HG02981 (cell line): ENCODE measurements at regions not wholly inside any gene's neighbourhood (a gene's known extent, or its start where the extent isn't known, plus 50 kb on each side); places are given as distances from the start of the nearest gene placed in this dataset.
"Not testable (repeated sequence)": the region's sequence is repeated elsewhere in the genome, so short reads cannot be mapped to it uniquely, and the experiment has no call there.

Experiments
- ATAC-seq: cut with Tn5 transposase; IDR thresholded peaks from one replicate; pipeline ENCODE4 v1.9.1; 2021; ENCODE audit warnings: mild to moderate bottlenecking, moderate library complexity; ENCODE audit not compliant: unreplicated experiment

DNA sequence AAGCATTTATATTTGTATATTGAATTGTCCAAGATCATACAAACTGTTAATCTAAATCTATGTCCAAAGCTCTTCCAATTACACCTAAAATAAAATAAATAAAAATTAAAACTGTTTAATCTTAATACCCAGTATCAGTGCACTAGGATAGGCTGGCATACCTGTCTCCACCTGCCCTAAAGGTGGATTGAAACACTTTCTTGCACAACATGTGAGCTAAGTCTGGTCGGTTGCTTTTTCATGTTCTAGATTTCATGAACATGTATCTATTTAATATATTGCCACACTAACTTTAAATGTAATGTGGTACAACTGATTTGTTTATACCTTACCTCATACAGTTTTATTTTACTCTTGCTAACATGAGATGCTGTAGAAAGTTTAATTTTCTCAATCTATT, 193.0 kb downstream of the VGLL3 start:
- ATAC-seq: no peak

DNA sequence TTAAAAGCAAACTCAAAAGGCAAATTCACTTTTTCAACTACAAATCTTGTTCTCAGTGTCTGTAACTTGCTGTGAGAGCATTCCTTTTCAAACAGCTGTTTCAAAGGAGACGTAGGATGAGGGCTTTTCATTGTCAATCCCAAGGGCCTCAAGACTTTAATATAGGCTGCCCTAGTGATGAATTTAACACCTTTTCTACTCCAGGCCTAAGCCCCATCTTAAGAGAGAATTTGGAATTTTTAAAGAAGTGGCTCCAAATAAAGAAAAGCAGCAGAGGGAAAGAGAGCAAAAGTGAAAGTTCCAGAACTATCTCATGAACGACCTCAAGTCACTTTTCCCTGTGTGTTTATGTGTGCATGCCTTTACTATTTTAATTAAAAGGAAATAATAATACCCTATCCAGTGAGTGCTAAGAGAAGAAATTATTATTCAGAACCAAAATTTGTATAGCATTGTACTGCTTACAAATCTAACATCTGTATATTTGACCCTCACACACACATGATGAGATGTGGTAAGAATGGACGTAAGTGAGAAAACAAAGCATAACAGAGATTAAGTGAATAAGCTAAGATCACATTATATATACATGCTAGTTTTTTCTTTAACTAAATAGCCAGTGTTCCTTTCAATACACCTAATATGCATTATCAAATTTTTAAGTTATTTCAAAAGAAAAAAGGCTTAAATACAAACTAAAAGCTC, 196.4 kb downstream of the VGLL3 start:
- ATAC-seq: no peak

DNA sequence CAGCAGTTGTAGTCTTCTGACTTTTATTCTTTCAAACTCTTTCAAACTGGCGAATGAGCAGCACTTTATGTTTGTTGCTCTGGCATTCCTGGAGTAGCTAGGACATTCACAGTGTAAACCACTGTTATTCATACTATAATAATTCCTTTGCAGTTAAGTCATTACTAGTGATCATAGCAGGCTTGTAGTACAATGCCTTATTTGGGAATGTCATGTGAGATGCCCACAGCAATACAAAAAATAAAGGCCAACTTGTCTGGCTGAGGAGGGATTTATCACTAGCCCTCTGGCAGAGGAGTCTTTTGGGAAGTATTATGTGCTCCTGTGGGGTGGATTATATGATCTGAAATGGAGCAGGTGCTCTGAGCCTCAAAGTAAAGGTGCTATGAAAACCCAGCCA, 197.2 kb downstream of the VGLL3 start:
- ATAC-seq: no peak

DNA sequence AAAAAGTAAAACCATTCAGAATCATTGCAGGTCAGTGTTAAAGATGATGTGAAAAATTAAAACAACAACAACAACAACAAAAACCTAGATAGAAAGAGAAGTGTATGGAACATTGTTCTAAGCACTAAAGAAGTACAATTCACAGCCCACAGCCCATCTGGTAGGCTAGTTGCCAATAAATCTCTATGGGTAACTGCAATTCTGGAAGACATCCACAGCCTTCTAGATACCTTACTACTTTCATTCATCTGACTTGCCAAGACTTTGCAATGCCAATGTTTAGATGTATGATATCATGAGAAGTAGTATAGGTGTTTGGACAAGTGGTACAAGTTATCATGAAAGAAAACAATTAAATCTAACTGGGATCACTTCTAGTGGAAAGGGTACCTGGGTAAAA, 198.6 kb downstream of the VGLL3 start:
- ATAC-seq: no peak

DNA sequence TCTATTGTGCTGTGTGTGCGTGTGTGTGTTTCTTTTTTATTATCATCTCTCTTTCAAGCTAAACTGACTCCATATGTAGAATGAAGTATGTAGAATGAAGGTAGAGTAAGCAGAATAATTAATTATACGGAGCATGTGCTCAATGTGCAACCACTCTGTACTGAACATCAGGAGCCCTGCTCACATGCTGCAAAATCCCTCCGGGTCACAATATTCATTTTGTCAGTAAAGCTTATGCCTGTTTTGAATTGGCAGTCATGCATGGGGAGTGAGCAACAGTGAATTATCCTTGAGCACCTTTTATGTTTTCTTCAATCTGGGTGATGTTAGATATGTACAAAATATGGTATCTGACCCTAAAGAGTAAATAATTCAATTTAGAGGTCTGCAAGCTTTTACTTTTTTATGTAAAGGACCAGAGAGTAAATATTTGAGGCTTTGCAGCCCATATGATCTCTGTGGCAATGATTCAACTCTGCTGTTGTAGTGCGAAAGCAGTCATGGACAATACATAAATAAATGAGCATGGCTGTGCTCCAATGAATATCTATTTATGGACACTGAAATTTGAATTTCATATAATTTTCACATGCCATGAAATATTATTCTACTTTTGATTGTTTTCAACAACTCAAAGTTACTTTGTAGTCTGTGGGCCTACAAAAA, 199.9 kb downstream of the VGLL3 start:
- ATAC-seq: no peak

DNA sequence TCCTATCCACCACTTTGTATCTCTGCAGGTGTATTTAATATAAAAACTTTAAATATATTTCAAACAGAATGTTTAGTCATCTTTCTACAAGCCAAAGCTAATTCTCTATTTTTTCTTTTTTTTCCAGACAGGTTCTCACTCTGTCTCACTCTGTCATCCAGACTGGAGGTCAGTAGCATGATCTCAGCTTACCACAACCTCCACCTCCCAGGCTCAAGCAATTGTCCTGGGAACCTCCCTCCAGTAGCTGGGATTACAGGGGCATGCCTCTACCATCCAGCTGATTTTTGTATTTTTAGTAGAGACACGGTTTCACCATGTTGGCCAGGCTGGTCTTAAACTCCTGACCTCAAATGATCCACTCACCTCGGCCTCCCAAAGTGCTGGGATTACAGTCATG, 202.6 kb downstream of the VGLL3 start:
- ATAC-seq: no peak

DNA sequence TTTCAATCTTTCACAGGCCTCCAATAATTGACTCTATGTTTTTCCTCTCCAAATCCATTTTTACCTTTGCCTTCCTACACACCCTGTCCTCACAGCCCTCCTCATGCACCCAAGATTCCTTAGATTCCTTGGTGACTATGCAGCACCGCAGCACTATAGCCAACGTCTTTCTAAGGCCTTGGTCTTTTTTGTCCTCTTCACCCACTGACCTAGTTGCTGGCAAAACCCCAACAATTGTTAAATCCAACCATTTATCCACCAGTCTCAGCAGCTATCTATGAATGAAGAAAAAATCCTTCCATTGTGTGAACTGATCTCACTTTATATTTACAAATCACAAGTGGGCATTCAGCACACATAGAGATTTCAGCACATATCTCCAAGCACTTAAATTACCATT, 203.9 kb downstream of the VGLL3 start:
- ATAC-seq: no peak

DNA sequence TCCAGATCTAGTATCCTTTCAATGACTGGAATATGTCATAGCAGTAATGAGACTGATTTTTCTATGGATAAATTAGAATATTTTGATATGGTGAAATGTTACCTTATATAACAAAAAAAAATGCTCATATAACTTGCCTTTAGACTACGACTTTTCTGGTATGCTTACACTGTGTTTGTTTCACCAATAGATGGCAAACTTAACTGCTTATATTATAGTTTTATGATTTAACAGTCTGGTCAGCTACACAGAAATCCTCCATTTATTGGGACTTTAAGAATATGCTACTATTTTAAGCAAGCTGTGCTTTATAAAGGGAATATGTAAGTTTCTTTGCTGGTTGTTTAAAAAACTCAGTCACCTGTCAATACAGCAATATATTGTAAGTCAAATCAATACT, 205.6 kb downstream of the VGLL3 start:
- no peak for ATAC-seq

DNA sequence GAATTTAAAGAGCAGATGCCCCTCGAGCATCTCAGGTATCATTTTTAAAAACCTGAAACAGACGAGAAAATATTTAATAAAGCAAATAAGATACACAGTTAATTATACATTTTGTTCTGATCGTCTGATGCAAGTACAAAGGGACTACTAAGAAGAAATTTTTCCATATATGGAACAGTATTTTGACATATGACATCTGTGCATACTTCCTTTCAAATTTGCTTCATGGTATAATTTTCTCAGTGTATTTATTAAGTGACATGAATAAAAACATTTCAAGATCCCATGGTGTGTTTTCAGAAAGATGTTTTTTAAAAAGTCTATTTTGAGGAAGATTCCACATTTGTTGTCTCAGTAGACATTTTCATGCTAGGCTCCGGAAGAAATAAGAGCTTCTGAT, 208.1 kb downstream of the VGLL3 start:
- no peak for ATAC-seq

DNA sequence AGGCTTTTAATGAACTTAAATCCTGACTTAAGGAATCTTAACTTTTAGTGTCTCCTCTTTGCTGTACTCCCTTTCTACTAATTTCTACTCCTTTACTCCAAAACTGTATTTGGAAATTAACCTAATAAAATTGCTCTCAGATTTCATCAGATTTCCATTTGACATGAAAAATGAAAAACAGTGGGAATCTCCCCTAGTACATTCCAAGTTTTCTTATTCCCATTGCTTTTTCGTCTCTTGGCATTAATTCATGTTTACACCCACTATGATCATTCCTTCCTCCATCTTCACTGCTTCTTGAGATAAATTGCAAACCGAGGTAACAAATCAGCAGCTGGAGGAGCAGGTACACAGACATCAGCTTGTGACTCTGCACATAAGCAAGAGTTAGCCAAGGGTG, 208.7 kb downstream of the VGLL3 start:
- no peak for ATAC-seq

DNA sequence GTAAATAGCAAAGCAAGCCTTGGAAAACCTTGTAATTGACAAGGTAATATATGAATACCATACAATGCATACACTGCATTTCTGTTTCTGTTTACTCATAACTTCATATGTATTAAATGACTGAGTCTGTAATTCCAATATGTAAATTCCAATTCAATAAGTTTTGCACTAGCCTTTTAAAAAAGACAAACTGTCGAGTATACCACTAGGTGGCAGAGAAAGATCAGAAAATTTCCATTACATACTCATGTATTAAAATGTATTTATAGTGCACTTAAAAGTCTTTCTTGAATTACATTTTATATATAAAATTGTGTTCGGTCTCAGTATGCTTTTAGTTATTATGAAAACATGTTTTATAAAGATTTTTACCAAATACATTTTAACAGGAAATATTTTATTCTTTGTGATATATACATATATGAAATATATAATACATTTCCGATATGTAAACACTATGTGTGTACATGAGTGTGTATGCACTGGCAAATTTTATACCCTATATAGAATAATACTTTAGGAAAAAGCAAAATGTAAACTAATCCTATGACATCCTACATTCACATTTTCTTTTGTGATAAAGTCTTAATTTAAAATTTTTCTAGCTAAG, 216.8 kb downstream of the VGLL3 start:
- no peak for ATAC-seq

DNA sequence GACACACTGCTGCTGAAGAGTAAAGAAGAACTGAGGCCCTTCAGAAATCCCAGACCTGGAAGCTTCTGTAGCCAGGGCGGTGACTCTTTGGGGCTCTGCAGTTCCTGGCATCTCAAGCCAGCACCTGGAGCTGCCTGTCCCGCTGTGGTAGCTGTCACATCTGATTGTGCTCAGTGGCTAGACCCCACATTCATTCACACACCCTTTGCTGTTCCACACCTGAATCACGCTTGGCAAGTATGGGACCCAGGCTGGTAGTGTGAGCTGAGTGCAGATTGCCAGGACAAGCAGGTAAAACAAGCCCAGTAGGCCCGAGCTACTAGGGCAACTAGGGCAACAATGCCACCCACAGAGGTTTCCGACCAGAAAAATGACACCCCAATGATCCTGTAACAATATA, 218.2 kb downstream of the VGLL3 start:
- ATAC-seq: no peak

DNA sequence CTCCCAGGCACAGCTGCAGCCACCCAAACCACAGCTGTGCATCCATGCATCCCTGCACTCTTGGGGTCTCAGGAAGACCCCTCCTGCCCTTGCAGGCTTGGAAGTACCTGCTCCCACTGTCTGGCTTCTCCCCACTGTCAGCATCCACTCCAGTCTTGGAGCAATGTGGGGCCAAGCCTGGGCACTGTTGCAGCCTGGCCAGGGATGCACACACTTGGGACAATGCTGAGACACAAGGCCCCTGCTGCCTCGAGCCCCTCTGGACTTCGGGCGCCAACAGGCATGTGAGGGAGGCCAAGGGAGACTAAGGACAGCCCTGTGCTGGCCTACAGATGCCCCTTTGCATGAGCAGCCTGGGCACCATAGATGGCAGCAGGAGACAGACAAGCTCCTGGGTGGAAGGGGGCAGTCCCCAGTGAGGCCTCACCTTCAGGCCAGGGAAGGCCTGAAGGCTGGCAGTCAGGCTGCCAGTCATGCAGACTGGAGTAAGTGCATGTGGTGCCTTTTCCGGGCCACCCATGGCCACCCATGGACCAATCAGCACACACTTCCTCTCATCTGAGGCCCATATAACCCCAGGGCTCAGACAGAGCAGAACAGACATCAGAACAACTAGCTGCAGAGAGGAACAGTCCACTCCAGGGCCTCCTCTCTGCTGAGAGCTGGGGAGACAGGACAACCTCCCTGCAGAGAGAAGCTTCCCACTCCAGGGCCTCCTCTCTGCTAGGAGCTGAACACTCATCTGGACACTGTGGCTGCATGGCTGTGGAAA, 219.0 kb downstream of the VGLL3 start:
- ATAC-seq: no peak

DNA sequence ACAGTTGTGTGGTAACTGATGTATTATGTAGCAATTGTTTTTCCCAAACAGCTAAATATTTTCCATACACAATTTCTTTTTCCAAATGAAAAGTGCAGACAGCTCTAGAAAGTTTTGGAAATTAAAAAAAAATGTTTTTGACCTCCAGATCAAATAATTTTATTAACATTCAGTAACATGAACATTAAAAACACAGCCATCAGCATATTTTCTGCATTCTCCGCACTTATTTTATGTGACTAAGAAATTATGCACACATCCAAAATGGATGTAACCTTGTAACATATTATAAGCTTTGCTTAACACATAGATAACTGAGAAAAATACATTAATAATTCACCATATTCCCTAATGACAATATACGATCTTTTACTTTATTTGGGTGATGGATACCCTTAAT, 224.6 kb downstream of the VGLL3 start:
- ATAC-seq: no peak

DNA sequence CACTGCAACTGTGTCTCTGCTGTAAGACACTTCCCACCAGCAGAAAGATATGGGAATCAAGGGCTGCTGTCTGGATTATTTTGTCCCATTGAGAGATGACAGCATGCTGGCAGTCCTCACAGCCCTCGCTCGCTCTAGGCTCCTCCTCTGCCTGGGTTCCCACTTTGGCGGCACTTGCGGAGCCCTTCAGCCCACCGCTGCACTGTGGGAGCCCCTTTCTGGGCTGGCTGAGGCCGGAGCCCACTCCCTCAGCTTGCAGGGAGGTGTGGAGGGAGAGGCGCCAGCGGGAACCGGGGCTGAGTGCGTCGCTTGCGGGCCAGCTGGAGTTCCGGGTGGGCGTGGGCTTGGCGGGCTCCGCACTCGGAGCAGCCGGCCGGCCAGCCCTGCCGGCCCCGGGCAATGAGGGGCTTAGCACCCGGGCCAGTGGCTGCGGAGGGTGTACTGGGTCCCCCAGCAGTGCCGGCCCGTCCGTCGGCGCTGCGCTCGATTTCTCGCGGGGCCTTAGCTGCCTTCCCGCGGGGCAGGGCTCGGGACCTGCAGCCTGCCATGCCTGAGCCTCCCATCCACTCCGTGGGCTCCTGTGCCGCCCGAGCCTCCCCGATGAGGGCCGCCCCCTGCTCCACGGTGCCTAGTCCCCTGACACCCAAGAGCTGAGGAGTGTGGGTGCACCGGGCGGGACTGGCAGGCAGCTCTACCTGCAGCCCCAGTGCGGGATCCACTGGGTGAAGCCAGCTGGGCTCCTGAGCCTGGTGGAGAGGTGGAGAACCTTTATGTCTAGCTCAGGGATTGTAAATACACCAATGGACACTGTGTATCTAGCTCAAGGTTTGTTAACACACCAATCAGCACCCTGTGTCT, 233.4 kb downstream of the VGLL3 start:
- not testable (repeated sequence) for ATAC-seq

DNA sequence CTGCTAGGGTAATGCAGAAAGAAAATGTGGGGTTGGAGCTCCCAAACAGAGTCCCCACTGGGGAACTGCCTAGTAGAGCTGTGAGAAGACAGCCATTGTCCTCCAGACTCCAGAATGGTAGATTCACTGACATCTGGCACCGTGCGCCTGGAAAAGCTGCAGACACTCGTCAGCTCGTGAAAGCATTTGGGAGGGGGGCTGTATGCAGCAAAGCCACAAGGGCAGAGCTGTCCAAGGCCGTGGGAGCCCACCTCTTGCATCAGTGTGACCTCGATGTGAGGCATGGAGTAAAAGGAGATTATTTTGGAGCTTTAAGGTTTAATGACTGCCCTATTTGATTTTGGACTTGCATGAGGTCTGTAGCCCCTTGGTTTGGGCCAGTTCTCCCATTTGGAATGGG, 242.9 kb downstream of the VGLL3 start:
- ATAC-seq: no peak

DNA sequence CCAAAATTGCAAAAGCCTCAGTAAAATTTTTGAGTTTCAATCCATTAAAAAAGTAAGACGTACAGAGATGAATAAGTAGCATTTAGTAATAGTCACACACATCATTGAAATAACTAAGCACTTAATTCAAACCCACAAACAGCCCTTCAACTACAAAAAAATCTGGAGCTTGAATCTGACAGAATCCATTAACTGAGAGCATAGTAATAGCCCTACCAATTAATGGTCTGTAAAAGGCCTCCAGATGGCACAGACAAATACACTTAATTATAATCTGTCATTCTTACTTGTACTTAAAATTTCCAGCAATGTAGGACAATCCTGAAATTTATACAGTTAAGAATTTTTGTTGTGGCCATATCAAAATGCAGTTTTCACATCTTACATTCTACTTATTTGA, 246.9 kb downstream of the VGLL3 start:
- no peak for ATAC-seq

DNA sequence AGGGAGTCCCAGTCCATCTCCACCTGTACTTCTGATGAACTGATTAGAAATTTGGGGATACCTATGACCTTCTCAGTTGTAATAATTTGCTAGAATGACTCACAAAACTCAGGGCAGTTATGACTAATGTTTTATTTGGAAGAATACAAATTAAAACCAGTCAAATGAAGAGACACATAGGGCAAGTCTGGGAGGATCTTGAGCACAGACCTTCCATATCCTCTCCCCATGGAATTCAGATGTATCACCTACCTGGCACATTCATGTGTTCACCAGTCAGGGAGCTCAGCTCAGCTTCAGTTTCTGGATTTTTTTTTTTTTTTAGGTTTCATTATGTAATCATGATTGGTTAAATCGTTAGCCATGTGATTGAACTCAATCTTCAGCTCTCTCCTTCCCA, 247.7 kb downstream of the VGLL3 start:
- ATAC-seq: no peak

DNA sequence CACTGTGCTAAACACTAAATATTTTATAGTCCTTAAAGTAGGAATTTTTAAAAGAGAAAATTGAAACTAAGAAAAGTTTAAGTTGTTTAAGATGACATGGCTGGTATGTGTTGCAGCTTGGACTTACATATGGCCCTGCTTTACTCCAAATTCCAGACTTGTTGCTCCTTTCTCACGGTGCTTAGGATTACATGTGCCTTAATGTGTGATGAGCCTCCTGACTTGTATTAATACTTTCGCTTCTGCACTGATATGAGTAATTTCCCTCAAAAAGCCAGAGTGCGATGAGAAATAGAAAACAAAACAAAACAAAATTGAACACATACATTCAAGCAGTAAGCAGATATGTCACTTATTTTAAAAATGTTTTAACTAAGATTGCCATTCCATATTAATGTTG, 250.2 kb downstream of the VGLL3 start:
- no peak for ATAC-seq

DNA sequence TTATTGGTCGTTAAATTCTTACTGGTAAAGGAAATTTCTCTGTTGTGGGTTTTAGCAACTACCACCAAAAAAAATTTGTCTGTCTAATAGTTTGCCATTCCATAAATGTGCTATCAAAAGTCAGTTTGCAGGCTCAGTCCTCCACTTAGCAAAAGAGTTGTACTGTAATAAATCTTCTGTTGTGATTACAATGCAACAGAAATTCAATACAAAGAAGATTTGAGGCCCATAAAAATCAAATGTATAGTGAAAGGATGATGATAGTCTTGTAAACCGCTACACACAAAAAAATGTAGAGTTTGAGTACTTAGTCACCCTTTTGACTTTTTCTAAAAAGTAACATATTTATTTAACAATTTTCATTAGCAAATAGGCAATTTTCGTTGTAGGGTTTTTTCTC, 251.7 kb downstream of the VGLL3 start:
- ATAC-seq: no peak

DNA sequence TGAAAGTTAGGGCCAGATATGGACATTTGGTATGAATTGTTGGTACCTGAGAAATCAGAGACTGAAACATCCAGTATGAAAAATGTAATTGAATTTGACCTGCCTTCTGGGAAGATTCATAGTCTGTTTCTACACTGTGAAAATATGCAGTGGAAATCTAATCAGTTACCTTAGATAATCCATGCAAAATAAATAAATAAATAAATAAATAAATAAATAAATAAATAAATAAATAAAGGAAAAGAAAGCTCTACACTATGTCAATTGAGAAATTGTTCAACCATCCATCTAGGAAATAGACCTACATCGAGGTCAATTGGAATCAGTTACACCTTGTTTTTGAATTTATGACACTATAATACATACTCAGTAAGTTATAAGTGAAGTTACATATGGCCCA, 252.3 kb downstream of the VGLL3 start:
- ATAC-seq: no peak
